ENCODE measurements at regions not wholly inside any gene's neighbourhood (a gene's known extent, or its start where the extent isn't known, plus 50 kb on each side); places are given as distances from the start of the nearest gene placed in this dataset.
"Not testable (repeated sequence)": the region's sequence is repeated elsewhere in the genome, so short reads cannot be mapped to it uniquely, and the experiment has no call there.

DNA sequence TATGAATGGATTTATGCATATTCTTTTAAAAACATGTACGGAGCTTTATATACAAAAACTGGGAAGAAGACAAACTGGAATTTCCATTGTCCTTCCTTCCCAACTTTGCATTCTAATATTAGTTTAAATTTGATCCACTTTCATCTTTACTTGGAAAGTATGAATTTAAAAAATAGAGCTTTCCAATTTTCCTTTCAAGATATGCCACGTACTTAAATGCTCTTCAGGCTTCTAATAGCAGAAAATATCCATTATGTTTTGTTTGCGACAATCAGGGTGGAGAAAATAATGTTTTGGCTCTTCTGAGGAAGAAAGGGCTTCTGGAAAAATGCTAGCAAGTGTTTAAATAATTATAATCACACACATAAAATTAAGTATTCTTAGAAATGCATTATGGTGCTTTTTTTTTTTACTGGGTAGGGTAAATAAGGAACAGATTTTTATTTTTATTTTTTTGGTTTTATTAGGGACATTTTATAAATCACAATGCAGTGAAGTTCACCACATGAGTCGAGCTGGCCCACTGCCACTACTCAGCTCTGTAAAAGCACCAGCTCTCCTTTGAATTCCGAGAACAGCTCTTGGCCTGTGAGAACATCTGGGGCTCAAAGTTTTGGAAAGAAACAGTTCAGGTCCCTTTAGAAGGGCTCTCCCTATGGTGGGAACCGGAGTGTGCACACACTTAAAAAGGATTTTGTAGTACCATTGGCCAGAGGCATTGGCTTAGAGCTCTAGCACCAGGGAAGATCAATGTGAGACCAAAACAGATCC is 287.4 kb upstream of the LYPLAL1 start:
- intact Hi-C loops (cut with DNase I): no loop called here

DNA sequence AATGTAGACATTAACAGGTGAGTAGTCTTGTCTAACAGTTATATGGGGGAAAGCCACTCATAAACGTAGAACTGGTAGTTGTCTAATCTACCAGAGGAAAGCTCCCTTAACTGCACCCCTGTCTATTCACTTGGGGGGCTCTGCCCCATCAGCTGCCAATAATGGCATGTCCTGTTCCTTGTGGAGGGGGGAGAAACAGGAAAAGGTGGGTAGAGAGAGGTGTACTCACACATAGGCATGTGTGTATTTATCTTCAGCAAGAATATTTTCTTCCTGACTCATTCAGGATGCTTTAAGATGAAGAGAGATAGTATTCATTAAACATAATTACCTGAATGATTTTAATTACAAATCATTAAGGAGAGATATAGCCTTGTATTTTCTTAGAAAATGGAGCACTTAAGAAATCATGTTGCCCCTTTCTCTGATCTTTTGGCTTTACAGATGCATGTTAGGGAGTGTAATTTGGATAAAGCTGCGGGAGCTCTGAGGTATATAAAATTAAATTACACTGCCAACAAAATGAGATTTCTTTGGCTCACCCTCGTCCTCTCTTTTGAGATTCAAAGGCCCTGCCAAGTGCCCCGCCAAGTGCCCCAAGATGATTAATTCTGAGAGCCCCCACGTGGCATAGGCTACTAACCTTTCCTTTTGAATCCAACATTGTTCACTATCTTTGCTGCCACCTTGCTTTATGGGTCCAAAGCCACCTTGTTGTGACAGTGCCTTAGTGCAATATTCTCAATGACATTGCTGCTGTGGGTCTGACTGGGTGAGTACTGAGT is 286.3 kb upstream of the LYPLAL1 start:
- no peak for DNase-seq (ENCODE audit: low spot score)
- intact Hi-C loops (cut with DNase I): no loop called here

More for the DNA sequence above, 287.4 kb upstream of the LYPLAL1 start:
- no peak for DNase-seq (ENCODE audit: low spot score)

DNA sequence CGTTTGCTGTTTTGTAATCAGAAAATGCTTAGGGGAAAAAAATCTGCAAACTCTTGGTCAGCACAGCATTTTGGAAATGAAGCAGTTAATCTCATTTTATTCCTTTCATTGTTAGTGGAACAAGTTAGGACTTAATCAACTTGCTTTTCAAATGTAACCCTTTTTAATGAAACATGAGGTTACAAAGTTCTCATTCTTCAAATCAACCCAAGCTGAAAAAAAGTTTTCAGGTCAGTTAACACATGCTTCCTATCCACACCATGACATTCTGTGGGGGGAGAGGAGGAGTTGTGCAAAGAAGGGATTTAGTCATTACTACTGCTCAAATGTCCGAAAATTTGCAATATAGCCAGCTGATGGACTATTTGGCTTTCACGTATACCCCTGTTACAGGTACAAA is 283.2 kb upstream of the LYPLAL1 start:
- intact Hi-C loops (cut with DNase I): no loop called here

DNA sequence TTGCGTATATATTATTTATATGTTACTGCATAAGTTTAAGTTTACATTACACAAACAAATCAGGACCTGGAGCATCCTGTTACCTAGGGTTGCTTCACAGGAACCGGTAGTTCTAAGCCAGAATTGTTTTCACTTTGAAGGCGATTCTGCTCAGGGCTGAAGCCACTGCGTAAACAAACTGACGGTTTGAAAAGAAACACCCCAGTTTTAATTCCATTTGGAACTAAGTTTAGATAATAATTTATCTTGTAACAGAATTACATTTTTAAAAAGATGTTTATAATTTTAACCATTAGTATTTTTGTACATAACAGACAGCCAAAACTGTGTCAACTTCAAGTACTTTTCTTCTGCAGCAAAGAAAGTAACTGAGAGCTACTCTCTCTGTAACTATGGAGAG is 282.1 kb upstream of the LYPLAL1 start:
- intact Hi-C loops (cut with DNase I): no loop called here
- no peak for DNase-seq (ENCODE audit: low spot score)

More for the DNA sequence above, 283.2 kb upstream of the LYPLAL1 start:
- DNase-seq (ENCODE audit: low spot score): no peak

DNA sequence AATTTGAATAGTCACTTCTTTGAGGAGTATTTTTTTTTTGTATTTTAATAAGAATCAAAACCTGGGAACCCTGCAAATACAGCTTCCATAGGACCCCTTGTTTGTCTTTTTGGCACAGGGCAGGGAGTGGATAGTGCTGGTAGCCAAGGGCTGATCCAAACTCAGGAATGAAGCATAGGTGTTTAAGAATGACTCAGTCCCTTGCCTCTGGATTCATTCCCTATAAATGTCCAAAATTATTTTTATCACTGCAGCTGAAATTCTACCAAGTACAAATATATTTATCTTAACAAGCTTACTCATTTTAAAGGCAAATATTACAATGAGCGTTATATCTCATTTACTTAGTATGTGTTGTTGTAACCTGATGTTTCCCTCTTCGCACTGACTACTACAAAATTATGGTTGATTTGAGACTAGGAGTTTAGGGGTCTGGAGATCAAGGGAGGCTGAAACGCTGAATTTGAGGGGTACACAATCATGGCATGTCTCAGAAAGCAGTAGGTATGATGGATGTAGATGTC is 278.6 kb upstream of the LYPLAL1 start:
- no peak for DNase-seq (ENCODE audit: low spot score)
- intact Hi-C loops (cut with DNase I): no loop called here

DNA sequence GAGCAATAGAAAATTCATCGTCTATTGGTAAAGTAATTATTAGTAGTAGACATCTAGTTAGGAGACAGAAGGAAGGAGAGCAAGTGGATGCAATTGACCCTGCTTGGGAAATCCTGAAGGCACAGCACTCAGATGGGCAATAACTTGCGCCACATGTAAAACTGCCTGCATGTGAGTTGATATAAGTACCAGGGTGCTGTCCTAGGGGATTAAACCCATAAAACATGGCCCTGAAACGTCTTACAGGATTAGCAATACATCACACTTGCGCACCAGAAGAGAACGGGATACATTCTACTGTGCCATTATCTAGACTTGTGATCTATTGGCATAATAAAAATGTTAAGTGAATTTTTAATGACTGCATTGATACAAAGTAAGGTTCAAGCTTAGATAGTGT is 277.5 kb upstream of the LYPLAL1 start:
- intact Hi-C loops (cut with DNase I): no loop called here
- DNase-seq (ENCODE audit: low spot score): no peak

DNA sequence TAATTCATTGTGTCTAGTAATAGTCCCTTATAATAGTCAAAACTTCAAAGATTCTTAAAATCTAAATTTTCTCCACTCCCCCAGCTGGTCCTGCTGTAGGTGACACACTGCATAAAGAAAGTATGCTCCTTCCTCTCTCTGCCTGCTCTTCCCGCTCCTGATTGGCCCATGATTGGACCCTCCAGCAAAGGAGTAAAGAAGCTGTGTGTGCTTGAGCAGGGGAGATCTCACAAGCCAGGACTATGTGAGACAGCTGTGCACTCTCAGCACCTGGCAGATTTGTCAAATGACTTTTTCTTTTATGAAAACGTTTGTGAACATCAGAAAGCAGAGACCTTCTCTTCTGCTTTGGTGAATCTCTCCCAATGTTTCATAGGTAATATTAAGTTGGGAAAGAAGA is 274.8 kb upstream of the LYPLAL1 start:
- intact Hi-C loops (cut with DNase I): no loop called here
- no peak for DNase-seq (ENCODE audit: low spot score)

DNA sequence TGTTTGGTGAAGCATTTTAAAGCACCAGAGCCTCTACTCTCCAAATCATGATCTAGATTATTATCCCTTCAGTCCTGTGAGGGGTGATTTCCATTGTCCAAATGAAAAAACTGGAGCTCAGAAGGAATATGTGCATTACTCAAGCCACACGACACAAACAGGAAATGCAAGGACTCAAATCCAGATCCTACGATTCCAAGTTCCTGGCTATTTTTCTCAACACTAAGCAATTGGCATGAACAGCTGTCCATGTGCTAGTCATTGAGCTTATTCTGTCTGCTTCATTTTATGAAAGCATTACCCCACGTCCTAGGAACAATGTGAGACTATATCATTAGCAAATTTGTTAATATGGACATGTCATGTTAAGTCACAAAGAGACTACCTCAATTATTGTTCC is 273.1 kb upstream of the LYPLAL1 start:
- DNase-seq (ENCODE audit: low spot score): no peak

DNA sequence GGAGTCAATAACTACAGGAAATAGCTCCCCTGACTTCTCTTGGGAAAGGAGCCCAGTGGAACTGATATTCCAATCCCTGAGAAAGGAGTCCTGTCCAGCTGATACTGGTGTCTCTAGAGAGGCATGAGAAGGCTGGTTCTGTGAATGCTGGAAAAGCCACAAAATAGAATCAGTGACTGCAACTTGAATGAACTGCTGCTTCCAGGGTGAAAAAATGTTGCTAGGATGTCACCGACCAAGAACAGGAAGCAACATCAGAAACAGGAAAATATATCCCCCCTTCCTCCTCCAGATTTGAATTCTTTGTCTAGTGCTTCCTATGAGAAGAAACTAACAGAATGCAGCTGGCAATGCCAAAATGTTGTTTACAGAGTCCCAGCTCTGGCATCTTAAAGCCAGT is 269.3 kb upstream of the LYPLAL1 start:
- intact Hi-C loops (cut with DNase I): no loop called here
- DNase-seq (ENCODE audit: low spot score): no peak

More for the DNA sequence above, 273.1 kb upstream of the LYPLAL1 start:
- intact Hi-C loops (cut with DNase I): no loop called here

DNA sequence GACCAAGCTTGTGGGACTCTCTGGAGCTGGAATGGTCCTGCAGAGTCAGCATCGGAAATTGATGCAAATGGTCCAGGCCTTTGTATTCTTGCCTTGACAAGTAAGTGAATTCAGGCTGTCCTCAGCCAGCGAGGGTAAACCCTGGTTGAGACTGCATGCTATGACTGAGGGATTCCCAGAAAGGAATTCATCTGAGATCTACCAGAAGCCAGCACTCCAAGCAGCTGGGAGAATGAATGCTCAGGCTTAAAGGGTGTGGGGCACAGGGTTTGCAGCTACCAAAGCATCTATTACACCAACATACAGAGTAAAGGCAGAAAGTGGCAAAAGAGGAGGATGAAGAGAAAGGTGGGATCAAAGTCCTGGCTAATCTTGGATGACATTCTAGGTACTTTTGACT is 257.0 kb upstream of the LYPLAL1 start:
- no peak for DNase-seq (ENCODE audit: low spot score)

DNA sequence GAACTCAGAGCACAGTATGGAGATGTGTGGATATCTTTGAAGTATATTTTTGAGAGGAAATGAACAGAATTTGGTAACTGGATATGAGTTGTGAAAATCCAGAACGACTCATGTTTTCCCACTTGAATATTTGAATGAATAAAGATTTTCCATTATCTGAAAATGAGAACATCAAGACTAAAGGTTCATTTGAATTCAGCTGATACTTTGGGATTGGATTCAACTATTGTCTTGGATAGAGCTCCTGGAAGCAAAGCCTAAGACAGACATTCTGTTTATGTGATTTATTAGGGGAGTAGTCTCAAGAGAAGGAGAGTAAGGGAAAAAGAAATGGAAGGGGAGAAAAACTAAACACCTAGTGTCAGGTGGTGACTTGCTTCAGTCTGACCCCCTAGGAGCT is 256.0 kb upstream of the LYPLAL1 start:
- intact Hi-C loops (cut with DNase I): no loop called here
- DNase-seq (ENCODE audit: low spot score): no peak

More for the DNA sequence above, 257.0 kb upstream of the LYPLAL1 start:
- intact Hi-C loops (cut with DNase I): no loop called here

DNA sequence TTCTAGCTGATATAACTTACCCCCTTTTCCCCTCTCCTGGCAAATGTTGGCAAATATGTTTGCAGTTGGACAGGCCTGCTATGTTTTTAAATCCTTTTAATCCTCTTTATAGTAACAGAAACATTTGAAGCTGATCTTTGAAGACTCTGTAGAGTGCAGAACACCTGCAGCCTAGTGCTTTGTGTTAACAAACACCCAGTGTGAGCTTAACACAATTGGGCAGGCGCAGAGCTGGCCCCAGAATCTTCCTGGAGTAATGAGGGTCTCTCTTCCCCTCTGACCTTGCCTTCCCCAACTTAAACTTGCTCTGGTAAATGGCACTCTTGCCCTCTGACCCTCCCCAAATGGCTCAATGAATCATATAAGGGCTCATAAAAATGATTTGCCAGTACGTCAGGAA is 247.9 kb upstream of the LYPLAL1 start:
- intact Hi-C loops (cut with DNase I): no loop called here
- DNase-seq (ENCODE audit: low spot score): no peak

DNA sequence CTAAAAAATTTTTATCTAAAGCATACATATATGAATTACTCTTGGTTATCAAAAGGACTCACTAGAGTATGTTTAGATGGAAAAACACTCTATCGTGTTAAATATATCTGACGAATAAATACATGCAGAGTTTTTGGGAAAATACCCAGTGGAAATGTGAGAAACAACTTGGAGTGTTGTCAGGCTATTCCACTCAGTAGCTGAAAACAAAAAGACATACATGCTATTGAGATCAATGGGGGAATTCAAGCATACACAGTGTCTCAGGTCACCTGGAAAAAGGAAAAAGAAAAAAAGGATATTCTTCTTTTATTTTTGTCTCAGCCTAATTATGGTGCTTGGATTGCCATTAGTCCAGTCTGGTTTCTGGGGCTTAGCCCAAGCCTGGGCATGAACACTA is 247.0 kb upstream of the LYPLAL1 start:
- no peak for DNase-seq (ENCODE audit: low spot score)
- intact Hi-C loops (cut with DNase I): no loop called here

DNA sequence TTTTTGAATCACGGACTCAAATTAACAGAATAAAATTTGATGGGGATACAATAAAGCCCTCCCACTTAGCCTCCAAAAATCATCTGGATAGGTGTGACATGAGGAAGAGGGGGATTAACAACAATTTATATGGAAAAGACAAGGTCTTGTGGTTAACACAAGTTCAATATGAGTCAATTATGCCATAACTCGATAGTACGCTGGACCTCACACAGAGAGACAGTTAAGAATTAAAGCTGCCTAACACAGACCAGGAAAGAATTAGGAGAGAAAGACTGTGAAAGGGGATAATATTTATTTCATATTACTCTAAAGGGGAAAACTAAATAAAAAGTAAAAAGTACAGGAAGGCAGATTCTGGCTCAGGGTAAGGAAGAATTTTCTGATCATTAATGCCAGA is 243.7 kb upstream of the LYPLAL1 start:
- intact Hi-C loops (cut with DNase I): no loop called here
- no peak for DNase-seq (ENCODE audit: low spot score)

DNA sequence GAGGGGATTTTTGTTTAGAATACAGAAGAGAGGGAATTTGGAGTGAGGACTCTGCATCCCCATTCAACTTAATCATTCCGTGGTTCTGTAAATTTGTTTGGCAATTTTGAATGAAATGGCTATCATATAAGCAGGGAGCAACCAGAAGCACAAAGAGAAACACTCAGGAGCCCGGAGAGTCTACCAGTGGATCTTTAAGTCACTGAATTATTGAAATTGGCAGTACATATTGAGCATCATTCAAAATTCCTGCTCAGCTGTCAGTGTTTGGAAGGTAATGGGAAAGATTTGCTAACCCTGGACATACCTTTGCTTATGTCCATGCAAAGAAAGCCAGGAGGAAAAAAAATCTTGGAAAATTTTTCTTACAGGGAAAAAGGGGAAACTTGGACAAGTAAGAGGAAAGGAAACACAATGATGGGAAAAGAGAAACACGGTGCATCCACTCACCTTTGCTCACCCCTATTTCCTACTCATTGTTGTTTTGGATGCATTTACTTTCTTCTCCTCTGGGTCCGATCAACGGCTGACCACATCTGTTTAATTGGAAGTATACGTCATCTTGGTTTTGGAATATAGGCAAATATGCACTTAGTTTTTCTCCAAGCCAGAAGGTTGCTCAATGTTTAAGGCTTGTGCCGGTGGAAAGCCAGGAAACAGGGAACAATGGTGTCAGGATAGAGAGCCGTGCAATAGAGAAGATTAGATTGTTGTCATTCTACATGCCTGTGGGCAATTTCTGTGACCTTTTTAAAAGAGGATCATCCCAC is 243.0 kb upstream of the LYPLAL1 start:
- DNase-seq (ENCODE audit: low spot score): no peak
- intact Hi-C loops (cut with DNase I): no loop called here

DNA sequence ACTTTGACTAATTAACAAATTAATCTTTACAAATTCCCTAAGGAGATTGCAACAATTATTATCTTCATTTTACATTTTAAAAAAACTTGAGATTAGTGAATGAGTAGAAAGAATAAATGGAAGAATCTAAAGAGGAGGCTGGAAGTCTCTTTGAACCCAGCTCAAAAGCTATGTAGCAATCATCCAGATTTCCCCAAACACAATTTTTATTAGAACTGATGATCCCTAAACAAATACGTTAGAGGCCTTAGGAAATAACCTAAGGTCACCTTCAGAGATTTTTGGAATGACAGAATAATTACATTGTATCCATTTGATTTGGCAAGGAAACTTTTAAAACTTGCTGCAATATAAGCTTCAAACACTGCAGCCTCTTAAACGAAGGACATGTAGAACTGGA is 242.4 kb upstream of the LYPLAL1 start:
- intact Hi-C loops (cut with DNase I): no loop called here
- no peak for DNase-seq (ENCODE audit: low spot score)

DNA sequence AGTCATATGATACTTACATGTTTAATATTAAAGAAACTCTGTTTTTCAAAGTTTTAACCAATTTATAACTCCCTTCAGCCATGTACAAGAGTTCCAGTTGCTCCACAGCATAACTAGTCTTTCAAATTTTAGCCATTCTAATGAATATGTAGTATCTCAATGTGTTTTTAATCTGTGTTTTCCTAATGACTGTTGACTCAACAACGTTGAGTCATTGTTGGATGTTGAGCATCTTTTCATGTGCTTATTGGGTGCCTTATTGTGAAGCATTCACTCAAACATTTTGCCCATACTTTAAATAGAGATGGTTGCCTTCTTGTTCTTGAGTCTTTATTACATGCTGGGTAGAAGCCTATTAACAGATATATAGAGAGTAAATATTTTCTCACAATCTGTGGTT is 240.2 kb upstream of the LYPLAL1 start:
- DNase-seq (ENCODE audit: low spot score): no peak
- intact Hi-C loops (cut with DNase I): no loop called here

DNA sequence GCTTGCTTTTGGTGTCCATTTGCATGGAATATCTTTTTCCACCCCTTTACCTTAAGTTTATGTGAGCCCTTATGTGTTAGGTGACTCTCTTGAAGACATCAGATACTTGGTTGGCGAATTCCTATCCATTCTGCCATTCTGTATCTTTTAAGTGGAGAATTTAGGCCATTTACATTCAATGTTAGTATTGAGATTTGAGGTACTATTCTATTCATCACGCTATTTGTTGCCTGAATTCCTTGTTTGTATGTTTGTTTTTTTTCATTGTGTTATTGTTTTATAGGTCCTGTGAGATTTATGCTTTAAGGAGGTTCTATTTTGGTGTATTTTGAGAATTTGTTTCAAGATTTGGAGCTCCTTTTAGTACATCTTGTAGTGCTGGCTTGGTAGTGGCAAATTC is 238.3 kb upstream of the LYPLAL1 start:
- intact Hi-C loops (cut with DNase I); DNase-seq (ENCODE audit: low spot score): not testable (repeated sequence)

DNA sequence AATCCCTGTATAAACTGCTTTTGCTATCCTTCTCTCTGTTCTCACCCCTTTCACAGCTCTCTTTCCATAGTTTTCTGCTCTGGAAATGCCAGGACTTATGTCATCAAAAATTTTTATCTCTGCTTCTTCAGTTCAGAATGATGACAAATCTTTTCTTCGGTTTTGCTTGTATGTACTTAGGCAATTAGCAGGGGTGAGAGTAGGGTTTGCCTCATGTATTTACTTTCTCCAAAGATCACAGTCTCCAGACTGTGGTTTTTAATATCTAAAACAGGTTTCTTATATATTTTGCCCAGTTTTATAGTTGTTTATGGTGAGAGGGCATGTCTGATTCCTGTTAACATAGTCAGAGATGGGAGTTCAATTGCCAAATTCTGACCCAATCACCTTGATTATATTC is 235.4 kb upstream of the LYPLAL1 start:
- DNase-seq (ENCODE audit: low spot score): no peak
- intact Hi-C loops (cut with DNase I): no loop called here

DNA sequence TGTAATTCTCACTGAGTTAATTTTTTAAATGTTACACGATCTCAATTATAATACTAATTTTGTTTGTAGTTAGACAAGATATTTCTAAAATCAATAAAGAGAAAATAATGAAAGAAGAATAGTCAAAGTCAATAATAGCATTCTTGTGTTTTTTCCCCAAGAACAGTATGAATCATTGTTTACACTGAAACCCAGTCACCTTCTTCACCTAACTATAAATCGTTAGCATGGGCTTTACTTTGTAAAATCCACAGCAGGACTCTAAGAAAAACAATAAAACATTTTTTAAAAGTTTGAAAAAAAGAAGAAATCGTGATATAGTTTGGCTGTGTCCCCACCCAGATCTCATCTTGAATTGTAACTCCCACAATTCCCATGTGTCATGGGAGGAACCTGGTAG is 234.6 kb upstream of the LYPLAL1 start:
- no peak for DNase-seq (ENCODE audit: low spot score)
- intact Hi-C loops (cut with DNase I): no loop called here
